ENCODE measurements at regions not wholly inside any gene's neighbourhood (a gene's known extent, or its start where the extent isn't known, plus 50 kb on each side); places are given as distances from the start of the nearest gene placed in this dataset.

- no peaks in the 10 kb centered on the region for H3K36me3 ChIP-seq (ENCODE audit: control insufficient read depth in 2 of 2, extremely low read depth in 1 of 2, insufficient read depth in 2 of 2, low read length in 2 of 2)
- H3K9ac ChIP-seq (replicated peaks; ENCODE audit: extremely low read depth, insufficient read depth, low read length): no peak overlapping the region
- no peaks in the 10 kb centered on the region for H3K79me2 ChIP-seq (ENCODE audit: control insufficient read depth, insufficient read depth, low read length)
- H3K4me1 ChIP-seq (ENCODE audit: control insufficient read depth, extremely low read depth, insufficient read depth, low read length): no peaks in the 10 kb centered on the region
- ChIA-PET CTCF (interaction anchor here (0.6 to 1.4 kb wide), 4 partner anchors 14 to 206 kb away, joined by 3 to 6 read pairs (median 3); no protein-coding TSS in a partner anchor), POLR2A (no interaction called here)
- no peak overlapping the region for H3K27ac ChIP-seq (ENCODE audit: insufficient read depth, low read depth, low read length)
- dilution Hi-C loops (cut with MboI; ENCODE audit: extremely low pct_ligation_motif_present, low sequenced_read_pairs) (no loop called here), intact Hi-C loops (cut with micrococcal nuclease) (no loop called here)
- no TSS peak for BruUV-seq (replicated peaks)
- no peaks in the 10 kb centered on the region for H3K9me1 ChIP-seq (replicated peaks; ENCODE audit: control insufficient read depth, extremely low read depth, insufficient read depth, low read length)
- no peak for DNase-seq (ENCODE audit: low read depth, low spot score)
- H3K27me3 ChIP-seq (ENCODE audit: control insufficient read depth in 2 of 2, insufficient read depth in 2 of 2, low read length in 2 of 2): no peaks in the 10 kb centered on the region
- no peaks in the 10 kb centered on the region for H4K20me1 ChIP-seq (replicated peaks; ENCODE audit: control insufficient read depth, extremely low read depth, insufficient read depth, low read length)
- H2AFZ ChIP-seq (ENCODE audit: low read depth, low read length): no peak overlapping the region
- no peak overlapping the region for H3K4me3 ChIP-seq (replicated peaks in 1 of 3; ENCODE audit: insufficient read depth in 1 of 3, low read depth in 1 of 3, low read length in 3 of 3)
- no peaks in the 10 kb centered on the region for H3K9me3 ChIP-seq (replicated peaks; ENCODE audit: control insufficient read depth, insufficient read depth, low read length)
- FAIRE-seq: no peak
- no peak overlapping the region for H3K4me2 ChIP-seq (ENCODE audit: insufficient read depth, low read length)
- TF ChIP-seq EZH2 (IDR thresholded peaks at IDR 0.05; ENCODE audit: borderline replicate concordance, low read depth, low read length, severe bottlenecking): no peak
- TF ChIP-seq MYC (IDR thresholded peaks at IDR 0.05; ENCODE audit: low read depth, low read length): no peak
- TF ChIP-seq FOS (IDR thresholded peaks at IDR 0.05; ENCODE audit: borderline replicate concordance, insufficient read depth, low read length): no peak
- TF ChIP-seq POLR2AphosphoS5 (IDR thresholded peaks at IDR 0.05; ENCODE audit: insufficient read depth, low read depth, low read length): no peak
- TF ChIP-seq, protein P1, sequence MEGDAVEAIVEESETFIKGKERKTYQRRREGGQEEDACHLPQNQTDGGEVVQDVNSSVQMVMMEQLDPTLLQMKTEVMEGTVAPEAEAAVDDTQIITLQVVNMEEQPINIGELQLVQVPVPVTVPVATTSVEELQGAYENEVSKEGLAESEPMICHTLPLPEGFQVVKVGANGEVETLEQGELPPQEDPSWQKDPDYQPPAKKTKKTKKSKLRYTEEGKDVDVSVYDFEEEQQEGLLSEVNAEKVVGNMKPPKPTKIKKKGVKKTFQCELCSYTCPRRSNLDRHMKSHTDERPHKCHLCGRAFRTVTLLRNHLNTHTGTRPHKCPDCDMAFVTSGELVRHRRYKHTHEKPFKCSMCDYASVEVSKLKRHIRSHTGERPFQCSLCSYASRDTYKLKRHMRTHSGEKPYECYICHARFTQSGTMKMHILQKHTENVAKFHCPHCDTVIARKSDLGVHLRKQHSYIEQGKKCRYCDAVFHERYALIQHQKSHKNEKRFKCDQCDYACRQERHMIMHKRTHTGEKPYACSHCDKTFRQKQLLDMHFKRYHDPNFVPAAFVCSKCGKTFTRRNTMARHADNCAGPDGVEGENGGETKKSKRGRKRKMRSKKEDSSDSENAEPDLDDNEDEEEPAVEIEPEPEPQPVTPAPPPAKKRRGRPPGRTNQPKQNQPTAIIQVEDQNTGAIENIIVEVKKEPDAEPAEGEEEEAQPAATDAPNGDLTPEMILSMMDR (IDR thresholded peaks at IDR 0.05; ENCODE audit: extremely low read depth in 1 of 2, insufficient read depth in 1 of 2, low read depth in 1 of 2, low read length in 2 of 2): no peak
- TF ChIP-seq MAX (IDR thresholded peaks at IDR 0.05; ENCODE audit: insufficient read depth, insufficient read length): no peak
- TF ChIP-seq POLR2A (IDR thresholded peaks at IDR 0.05; ENCODE audit: low read depth, low read length): no peak
- TF ChIP-seq GATA2 (IDR thresholded peaks at IDR 0.05; ENCODE audit: insufficient read depth, insufficient read length, low read depth, low read length): no peak
- no peak for TF ChIP-seq JUN (IDR thresholded peaks at IDR 0.05; ENCODE audit: borderline replicate concordance, insufficient read depth, insufficient read length, low read depth)
These were observed 808.3 kb downstream of the TFAP2A start for GRCh38 chr6:9606435-9607134.
